ENCODE measurements at regions not wholly inside any gene's neighbourhood (a gene's known extent, or its start where the extent isn't known, plus 50 kb on each side); places are given as distances from the start of the nearest gene placed in this dataset.

DNA sequence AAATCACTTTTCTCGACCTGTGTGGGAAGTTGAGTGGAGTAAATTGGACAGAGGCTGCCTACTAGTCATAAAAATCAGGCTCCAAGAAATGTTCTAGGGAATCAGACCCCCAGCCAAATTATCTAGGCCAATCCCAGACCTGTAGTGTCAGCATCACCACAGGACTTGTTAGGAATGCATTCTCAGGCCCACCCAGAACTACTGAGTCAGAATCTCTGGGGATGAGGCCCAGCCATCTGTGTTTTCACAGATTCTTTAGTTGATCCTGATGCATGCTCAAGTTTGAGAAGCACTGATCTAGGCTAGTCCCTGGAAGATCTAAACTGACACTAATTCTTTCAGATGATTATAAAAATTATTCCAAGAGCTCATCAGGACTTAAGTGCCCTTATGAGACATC lies 434.0 kb upstream of the MEIS1 start:
- no peak for TF ChIP-seq CTCF (IDR thresholded peaks at IDR 0.05)
- TF ChIP-seq POLR2A (IDR thresholded peaks at IDR 0.05), result no peak
